ENCODE measurements at regions not wholly inside any gene's neighbourhood (a gene's known extent, or its start where the extent isn't known, plus 50 kb on each side); places are given as distances from the start of the nearest gene placed in this dataset.

DNA sequence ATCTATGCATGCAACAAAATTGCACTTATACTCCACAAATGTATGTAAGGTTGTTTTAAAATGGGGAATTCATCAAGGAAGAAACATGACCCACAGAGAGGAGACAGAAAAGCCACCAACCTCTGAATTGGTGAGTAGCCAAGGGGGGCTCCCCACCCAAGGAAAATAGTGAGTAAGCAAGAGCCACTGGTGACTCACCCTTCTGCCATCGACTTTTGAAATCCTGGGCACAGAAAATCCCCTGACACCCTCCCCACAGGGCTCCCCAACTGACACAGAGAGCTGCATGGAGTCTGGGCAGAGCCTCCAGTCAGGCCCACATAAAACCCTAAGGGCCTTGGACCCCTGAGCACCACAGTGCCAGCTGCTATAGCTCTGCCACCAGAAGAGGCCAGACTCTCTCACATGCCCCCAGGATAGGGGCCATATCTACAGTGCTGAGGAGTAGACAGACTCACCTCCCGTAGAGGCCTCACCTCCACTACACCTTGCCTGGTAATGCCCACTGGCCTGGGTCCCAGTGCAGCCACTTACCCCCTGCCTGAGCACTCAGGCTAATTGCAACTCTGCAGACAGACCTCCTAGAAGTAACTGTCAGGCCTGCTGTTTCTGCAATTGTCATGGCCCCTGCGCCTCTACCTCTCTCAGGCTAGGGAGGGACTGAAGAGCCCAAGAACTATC is 244.7 kb upstream of the WSB1 start:
- TF ChIP-seq, protein P1, sequence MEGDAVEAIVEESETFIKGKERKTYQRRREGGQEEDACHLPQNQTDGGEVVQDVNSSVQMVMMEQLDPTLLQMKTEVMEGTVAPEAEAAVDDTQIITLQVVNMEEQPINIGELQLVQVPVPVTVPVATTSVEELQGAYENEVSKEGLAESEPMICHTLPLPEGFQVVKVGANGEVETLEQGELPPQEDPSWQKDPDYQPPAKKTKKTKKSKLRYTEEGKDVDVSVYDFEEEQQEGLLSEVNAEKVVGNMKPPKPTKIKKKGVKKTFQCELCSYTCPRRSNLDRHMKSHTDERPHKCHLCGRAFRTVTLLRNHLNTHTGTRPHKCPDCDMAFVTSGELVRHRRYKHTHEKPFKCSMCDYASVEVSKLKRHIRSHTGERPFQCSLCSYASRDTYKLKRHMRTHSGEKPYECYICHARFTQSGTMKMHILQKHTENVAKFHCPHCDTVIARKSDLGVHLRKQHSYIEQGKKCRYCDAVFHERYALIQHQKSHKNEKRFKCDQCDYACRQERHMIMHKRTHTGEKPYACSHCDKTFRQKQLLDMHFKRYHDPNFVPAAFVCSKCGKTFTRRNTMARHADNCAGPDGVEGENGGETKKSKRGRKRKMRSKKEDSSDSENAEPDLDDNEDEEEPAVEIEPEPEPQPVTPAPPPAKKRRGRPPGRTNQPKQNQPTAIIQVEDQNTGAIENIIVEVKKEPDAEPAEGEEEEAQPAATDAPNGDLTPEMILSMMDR (IDR thresholded peaks at IDR 0.05) = no peak
- TF ChIP-seq POLR2A (IDR thresholded peaks at IDR 0.05) = no peak
- no peak for TF ChIP-seq POLR2AphosphoS5 (IDR thresholded peaks at IDR 0.05)
- no peak for TF ChIP-seq EP300 (IDR thresholded peaks at IDR 0.05)

Data from sigmoid colon (tissue), 4 donors.